Mesenteric fat pad (tissue), 1 donor: ENCODE measurements at regions not wholly inside any gene's neighbourhood (a gene's known extent, or its start where the extent isn't known, plus 50 kb on each side); places are given as distances from the start of the nearest gene placed in this dataset.

Source experiments
- DNase-seq: peaks from one replicate; pipeline ENCODE4 v3.0.0-alpha.2; 2020; ENCODE audit warnings: low spot score
- donor health status: DM: yes; HTN: yes; CAD: no.

- no peak for DNase-seq
These were observed 234.1 kb downstream of the OPA1 start for GRCh38 chr3:193827040-193827669.

GRCh38 chr3:193827871-193828270 lies 234.9 kb downstream of the OPA1 start:
- no peak for DNase-seq

GRCh38 chr3:193828477-193828876 lies 235.5 kb downstream of the OPA1 start:
- DNase-seq: no peak

- no peak for DNase-seq
These were observed 236.8 kb downstream of the OPA1 start for GRCh38 chr3:193829781-193830180.

GRCh38 chr3:193830791-193831191 lies 237.8 kb downstream of the OPA1 start:
- DNase-seq: no peak

- DNase-seq: no peak
These were observed 238.8 kb downstream of the OPA1 start for GRCh38 chr3:193831495-193832455.

GRCh38 chr3:193832833-193833413 lies 239.9 kb downstream of the OPA1 start:
- no peak for DNase-seq

GRCh38 chr3:193833592-193833991 lies 240.6 kb downstream of the OPA1 start:
- DNase-seq: no peak

GRCh38 chr3:193835414-193835813 lies 242.4 kb downstream of the OPA1 start:
- no peak for DNase-seq

- no peak for DNase-seq
These were observed 243.5 kb downstream of the OPA1 start for GRCh38 chr3:193836511-193836910.

- no peak for DNase-seq
These were observed 243.9 kb downstream of the OPA1 start for GRCh38 chr3:193836918-193837317.

- DNase-seq: no peak
These were observed 244.4 kb downstream of the OPA1 start for GRCh38 chr3:193837347-193837827.

GRCh38 chr3:193840111-193840641 lies 247.2 kb downstream of the OPA1 start:
- DNase-seq: no peak

GRCh38 chr3:193841581-193841980 lies 248.6 kb downstream of the OPA1 start:
- no peak for DNase-seq

GRCh38 chr3:193842029-193842798 lies 249.2 kb downstream of the OPA1 start:
- no peak for DNase-seq

GRCh38 chr3:193842832-193843473 lies 249.9 kb downstream of the OPA1 start:
- no peak for DNase-seq

GRCh38 chr3:193843474-193844301 lies 250.7 kb downstream of the OPA1 start:
- no peak for DNase-seq

GRCh38 chr3:193844472-193844871 lies 251.5 kb downstream of the OPA1 start:
- DNase-seq: no peak

GRCh38 chr3:193845144-193845543 lies 252.1 kb downstream of the OPA1 start:
- no peak for DNase-seq

- no peak for DNase-seq
These were observed 253.6 kb downstream of the OPA1 start for GRCh38 chr3:193846569-193846968.
